HS-27A (cell line): ENCODE measurements at regions not wholly inside any gene's neighbourhood (a gene's known extent, or its start where the extent isn't known, plus 50 kb on each side); places are given as distances from the start of the nearest gene placed in this dataset.
"Not testable (repeated sequence)": the region's sequence is repeated elsewhere in the genome, so short reads cannot be mapped to it uniquely, and the experiment has no call there.

Source experiments
- DNase-seq: peaks from one replicate; pipeline ENCODE4 v3.0.0-alpha.2; 2012; ENCODE audit warnings: low read depth, missing footprints

DNA sequence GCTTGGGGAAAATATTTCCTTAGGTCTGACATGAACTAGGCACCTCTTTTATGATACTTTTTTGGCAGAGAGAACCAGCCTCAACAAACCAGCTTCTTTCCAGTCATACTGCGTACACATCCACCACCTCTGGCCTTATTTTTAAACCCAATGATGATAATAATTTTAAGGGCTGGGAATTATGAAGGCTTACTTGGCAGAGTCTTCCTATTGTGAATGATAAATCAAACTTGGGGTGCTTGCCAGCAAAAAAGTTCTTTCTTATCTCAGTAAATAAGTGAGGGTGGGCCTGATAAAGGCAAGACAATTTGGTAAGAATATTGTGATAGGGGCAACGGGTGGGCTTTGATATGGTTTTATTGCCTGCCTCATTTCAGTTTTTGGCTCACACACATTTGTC lies 1230.2 kb upstream of the ZEB2 start:
- DNase-seq = no peak

DNA sequence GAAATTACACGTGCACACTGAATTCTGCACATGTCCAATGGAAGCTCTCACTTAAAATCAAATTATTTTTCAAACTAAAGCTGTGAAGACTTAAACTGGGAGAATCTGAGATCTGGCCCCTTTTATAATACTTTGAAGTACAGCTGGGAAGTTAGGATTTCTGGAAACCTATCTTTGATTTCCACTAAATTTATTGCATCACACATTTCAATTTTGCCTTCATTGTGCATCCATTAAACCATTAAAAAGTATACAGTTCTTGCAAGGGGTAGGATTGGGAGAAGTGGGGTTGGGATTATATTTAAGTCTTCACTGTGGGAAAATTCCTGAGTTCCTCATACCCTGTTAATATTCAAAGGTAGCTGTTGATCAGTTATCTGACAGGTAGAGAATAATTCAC lies 1229.6 kb upstream of the ZEB2 start:
- no peak for DNase-seq

DNA sequence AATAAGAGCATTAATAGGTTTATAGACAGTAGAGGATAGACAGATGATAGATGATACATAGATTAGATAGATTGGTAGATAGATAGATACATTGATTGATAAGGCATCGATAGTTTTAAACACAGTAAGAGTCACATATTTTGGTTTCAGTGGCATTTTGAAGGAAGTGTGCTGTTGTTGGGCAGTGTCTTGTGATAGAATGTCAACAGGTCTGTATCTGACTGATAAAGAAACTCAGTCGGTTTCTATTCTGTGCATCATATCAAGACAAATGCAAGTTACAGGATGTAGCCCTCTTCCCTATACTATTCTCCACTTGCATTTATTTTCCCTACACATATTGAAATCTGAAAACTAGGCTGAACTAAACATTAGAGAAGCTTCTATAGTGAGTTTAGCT lies 1229.0 kb upstream of the ZEB2 start:
- DNase-seq = no peak

- no peak for DNase-seq
Measured at GRCh38 chr2:145747715-145748114, 1227.8 kb upstream of the ZEB2 start.

DNA sequence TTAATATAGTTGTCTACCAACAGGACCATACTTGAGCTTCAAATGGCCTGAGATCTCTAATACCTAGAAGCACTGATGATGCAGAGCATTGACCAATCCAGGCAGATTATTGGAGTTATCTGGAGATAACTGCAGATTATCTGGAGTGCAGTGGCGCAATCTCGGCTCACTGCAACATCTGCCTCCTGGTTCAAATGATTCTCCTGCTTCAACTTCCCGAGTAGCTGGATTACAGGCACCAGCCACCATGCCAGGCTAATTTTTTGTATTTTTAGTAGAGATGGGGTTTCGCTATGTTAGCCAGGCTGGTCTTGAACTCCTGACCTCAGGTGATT lies 1225.4 kb upstream of the ZEB2 start:
- DNase-seq = not testable (repeated sequence)

DNA sequence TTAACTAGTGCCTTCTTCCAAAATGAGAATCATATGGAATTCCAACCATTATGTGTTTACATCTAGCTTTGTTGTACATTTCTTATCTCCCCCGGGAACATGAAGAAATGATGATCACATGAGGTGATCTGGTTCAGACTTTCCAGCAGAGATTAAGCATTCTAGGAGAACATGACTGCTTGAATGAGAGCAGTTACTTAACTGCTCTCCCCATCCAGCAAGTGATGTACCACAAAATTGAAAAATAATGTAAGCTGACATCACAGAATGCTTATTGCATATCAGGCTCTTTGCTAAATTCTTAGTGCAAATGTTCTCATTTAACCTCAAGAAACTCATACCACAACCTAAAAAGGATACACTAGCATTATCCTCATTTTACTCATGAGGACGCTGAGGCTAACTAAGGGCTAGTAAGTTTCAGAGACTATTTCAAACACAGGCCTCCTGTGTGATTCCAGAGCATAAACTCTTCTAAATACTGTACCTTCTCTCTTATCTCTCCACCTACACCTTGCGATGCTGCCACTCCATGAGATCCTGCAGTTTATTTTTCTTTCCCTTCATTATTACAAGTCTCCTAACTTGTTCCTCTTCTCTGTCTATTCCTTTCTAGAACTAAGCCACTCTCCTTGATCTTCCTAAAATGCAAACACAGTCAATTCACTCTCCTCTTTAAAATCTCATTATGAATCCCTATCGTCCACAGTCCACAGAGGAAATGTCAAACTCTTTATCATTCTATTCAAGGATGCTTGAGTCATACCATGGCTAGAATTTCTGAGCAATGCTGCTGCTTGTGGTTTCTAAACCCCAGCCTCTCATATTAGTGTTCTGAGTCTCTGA lies 1224.8 kb upstream of the ZEB2 start:
- DNase-seq = peak; percentile 69

DNA sequence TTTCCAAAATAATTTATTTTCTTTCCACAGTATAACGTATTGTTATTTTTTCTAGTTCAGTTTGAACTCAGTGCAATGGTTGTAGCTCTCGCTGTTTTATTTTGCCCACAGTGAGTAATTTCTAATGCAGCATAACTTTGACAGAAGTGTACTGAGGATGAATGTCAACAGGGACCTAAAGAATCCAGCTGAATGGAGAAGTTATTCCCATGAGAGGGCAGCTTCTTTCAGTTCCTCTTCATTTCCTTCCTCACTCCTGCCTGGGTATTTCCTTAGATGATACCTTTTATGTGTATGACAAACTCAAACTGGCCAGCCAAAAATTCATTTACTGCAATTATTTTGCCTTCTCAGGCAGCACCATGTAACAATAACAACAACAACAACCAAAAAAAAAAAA lies 1223.1 kb upstream of the ZEB2 start:
- no peak for DNase-seq

DNA sequence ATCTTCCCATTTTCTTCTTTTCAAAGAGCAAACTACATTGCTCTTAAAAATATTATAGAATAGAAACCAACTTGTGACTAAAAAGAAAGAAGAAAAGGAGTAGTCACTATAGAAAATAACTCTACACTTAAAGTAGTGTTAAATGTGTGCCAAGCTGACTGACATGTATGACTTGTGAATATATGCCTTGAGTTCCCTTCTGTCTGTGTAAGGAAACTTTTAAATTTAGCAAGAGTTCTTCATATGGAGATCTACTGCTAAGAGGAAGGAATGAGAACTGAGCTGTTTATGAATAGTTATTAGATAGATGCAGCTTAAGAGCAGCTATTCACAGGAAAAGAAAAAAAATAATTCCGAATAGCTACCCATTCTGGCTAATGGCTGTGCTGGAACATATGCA lies 1221.7 kb upstream of the ZEB2 start:
- DNase-seq = no peak

GRCh38 chr2:145741181-145741580 lies 1221.3 kb upstream of the ZEB2 start:
- no peak for DNase-seq

DNA sequence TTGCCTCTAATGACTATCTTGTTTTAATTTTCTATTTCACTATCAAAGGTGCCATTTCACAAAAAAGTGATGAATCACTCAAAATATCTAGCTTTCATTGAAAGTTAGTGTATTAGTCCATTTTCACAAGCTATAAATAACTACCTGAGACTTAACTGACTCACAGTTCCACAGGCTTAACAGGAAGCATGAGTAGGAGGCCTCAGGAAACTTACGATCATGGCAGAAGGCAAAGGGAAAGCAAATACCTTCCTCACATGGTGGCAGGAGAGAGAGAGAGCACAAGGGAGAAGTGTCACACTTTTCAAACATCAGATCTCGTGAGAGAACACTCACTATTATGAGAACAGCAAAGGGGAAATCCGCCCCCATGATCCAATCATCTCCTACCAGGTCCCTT lies 1220.4 kb upstream of the ZEB2 start:
- DNase-seq = no peak

DNA sequence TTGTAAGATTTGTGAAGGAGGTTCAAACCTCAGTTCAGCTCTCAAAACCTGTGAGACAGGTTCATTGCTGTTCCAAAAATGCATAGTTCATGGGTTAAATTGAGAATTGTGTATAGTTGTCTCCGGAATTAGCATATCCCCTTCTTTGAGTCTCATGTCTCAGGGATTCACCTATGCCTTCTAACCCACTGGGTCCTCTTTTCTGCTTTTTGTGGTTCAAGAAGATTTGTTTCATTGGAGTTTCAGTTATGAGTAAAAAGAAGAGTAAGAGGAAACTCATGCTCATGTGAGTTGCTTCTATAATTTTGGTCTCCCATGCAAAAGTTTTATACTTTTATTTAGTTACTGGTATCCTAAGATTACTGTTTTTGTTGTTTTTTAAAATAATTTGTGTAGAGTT lies 1219.8 kb upstream of the ZEB2 start:
- DNase-seq = no peak

GRCh38 chr2:145736871-145737270 lies 1217.0 kb upstream of the ZEB2 start:
- peak; percentile 30 for DNase-seq

- DNase-seq = no peak
Measured at GRCh38 chr2:145731467-145731866, 1211.5 kb upstream of the ZEB2 start.

DNA sequence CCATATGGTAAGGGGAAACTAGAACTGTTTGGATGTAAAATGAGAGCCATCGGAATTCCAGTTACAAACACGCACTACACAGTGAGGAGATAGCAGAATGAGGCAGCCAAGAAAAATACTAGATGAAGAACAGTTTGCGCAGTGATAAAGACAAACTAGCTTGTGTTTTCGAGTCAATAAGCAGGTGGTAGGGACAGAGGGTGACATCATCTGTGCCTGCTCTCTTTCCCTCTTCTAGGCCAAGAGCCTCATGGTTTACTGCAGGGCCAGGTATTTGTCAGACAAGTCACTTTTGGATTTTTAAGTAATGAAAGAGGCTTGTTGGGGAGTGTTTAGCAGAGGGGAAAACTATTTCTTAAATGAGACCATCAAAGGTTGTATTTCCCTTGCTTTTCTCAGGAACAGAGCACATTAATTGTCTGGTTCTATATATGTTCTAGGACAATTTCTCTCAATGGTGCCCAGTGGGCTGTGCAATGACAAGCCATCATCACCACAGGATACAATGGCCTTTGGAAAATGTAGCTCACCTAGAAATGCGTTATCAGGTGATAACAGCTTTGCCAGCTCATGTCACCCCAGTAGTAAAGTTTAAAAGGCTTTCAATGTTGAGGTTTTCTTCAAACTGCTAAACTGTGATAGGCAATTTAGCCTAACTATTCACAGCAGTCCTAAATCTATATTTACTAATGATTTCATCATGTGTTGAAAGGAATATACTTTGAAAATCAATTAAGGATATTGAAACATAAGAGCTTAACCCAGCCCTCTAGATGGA lies 1210.3 kb upstream of the ZEB2 start:
- DNase-seq = no peak

GRCh38 chr2:145729481-145729880 lies 1209.6 kb upstream of the ZEB2 start:
- DNase-seq = no peak

GRCh38 chr2:145728511-145728910 lies 1208.6 kb upstream of the ZEB2 start:
- no peak for DNase-seq

GRCh38 chr2:145725876-145726275 lies 1206.0 kb upstream of the ZEB2 start:
- DNase-seq = no peak

DNA sequence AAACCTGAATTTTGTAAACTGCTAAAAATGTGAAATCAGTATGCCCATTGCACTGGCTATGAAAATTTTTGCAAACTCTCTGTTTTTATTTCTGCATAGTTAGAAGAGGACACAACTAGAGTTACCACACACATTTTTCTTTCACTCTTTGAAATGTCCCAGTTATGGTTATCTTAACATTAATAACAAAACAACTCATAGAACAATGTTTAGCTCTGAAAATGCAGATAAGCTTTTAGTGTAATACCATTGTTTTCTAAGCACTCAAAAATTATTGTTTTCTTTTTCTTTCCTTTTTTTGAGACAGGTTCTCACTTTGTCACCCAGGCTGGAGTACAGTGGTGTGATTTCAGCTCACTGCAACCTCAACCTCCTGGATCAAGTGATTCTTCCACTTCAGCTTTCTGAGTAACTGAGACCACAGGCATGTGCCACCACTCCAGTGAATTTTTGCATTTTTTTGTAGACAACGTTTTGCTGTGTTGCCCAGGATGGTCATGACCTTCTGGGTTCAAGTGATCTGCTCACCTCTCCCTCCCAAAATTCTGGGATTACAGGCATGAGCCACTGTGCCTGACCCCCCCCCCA lies 1204.5 kb upstream of the ZEB2 start:
- DNase-seq = no peak

GRCh38 chr2:145723872-145724271 lies 1204.0 kb upstream of the ZEB2 start:
- no peak for DNase-seq

DNA sequence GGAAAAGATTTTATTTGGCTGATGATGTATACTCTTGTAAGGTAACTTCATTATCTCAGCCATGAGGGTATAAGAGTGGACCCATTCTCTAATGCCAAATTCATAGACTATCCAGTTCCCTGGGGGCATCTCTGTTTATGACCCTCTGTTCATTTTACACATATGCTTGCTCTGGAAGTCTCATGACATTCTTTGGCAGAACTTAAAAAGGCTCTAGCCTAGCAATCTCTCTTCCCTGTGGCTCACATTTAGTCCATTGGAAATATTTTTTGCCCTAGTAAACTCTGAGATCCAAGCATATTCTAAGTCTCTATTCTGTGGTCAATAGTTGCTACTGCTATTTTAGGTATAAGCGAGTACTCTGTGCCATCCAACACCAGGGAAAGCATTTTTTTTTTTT lies 1201.8 kb upstream of the ZEB2 start:
- no peak for DNase-seq

DNA sequence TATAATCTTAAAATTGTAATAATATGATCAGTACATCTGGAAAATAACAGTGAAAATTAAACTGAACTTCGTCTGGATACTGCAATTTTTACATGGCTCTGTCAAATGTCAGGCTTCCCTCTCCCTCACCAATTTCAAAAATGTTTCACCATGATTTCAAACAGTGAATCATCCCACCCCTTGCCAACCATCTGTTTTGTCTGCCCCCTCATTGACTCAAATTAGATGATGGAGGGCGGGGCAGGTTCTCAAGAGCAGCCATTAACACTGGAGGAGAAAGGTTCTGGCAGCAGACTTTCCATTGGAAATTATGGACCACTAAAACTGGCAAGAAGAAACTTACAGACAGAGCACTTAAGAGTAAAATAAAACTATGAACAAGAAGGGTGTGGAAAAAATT lies 1195.7 kb upstream of the ZEB2 start:
- DNase-seq = no peak

DNA sequence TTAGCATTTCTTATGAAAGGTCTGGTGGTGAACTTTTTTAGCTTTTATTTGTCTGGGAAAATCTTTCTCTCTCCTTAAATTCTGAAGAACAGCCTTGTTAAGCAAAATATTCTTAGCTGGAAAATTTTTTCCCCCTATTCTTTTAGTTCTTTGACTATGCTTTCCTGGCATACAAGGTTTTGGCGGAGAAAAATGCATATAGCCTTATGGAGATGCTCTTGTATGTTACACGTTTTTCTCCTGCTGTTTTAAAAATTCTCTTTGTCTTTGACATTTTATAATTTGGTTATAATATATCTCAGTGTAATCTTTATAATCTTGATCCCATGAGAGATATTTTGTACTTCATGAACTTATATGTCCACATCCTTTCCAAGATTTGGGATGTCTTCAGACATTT lies 1190.4 kb upstream of the ZEB2 start:
- no peak for DNase-seq

DNA sequence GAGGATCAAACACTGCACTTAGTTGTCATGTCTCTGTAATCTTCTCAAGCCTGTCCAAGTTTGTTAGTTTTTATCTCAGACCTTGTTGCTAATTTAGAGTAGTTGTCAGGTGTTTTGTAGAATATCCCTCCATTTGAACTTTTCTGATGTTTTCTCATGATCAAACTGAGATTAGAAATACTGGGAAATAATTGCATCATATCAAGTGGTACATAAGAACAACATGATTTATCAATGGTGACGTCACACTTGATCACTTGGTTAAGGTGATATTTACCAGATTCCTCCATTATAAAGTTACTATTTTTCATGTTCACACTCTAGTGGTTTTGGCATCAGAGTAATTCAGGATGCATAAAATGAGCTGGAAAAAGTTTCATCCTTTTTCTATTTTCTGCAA lies 1182.4 kb upstream of the ZEB2 start:
- no peak for DNase-seq
